ENCODE measurements at regions not wholly inside any gene's neighbourhood (a gene's known extent, or its start where the extent isn't known, plus 50 kb on each side); places are given as distances from the start of the nearest gene placed in this dataset.

DNA sequence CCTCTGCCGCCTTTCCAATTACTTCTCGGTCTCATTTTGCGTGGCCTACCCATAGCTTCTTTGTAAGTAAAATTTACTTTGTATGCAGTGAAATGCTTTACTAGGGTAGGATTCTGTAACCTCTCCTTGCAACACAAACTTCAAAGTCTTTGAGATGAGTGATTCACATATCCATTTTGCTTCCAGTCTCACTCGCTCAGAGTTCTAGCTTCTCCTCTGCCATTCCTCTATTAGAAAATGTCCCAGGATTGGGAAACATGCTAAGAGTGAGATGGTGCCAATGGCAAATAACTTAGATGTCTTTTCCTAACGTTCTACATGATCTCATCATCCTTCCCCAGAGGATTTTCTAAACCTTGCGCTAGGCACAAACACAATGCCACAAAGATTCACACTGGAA is 270.5 kb upstream of the SLC30A5 start:
- no peaks in the 10 kb centered on the region for H3K36me3 Mint-ChIP-seq (ENCODE audit: low read depth)
- H3K27me3 Mint-ChIP-seq = peaks cover 8% of the 10 kb centered on the region
- no peak overlapping the region for H3K27ac Mint-ChIP-seq
- DNase-seq = no peak
- no peaks in the 10 kb centered on the region for H3K9me3 Mint-ChIP-seq (ENCODE audit: low read depth)
- intact Hi-C loops (cut with DNase I, micrococcal nuclease) = no loop called here
- ChIA-PET CTCF (no interaction called here), POLR2A (no interaction called here)
- no peak for ATAC-seq
- H3K4me3 Mint-ChIP-seq = no peak overlapping the region
- no peaks in the 10 kb centered on the region for H3K4me1 Mint-ChIP-seq

- H3K9me3 Mint-ChIP-seq (ENCODE audit: low read depth) = no peaks in the 10 kb centered on the region
- H3K27ac Mint-ChIP-seq = no peak overlapping the region
- ATAC-seq (no peak), DNase-seq (no peak)
- intact Hi-C loops (cut with DNase I, micrococcal nuclease) = no loop called here
- H3K27me3 Mint-ChIP-seq = no peaks in the 10 kb centered on the region
- no peak overlapping the region for H3K4me3 Mint-ChIP-seq
- ChIA-PET POLR2A (no interaction called here), CTCF (no interaction called here)
- H3K36me3 Mint-ChIP-seq (ENCODE audit: low read depth) = no peaks in the 10 kb centered on the region
- H3K4me1 Mint-ChIP-seq = no peaks in the 10 kb centered on the region
Measured at GRCh38 chr5:68830377-68830898, 263.4 kb upstream of the SLC30A5 start.

DNA sequence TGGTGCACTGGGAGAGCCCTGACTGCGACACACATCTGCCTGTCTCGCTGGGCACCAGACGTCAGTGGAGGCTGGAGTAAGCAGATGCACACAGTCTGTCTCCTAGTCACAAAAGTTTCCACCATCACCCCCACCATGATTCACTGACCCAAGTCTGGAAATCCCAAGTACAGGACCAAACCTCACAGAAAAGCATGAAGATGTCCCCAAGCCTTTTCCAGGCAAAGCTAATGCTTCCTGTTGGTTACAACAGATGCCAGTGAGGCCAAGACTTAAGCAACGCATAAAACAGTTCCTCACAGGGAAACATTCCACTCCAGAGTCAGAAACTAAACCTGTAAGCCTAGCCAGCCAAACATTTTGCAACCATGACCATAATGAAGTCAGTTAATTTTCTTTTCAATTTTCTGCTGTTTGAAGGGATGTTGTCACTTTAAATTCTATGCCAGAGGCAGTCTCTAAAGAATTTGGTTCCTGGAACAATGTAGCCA is 259.3 kb upstream of the SLC30A5 start:
- ChIA-PET POLR2A (no interaction called here), CTCF (no interaction called here)
- no peak for DNase-seq
- ATAC-seq = no peak
- no peak overlapping the region for H3K27ac Mint-ChIP-seq
- no peaks in the 10 kb centered on the region for H3K9me3 Mint-ChIP-seq (ENCODE audit: low read depth)
- no peaks in the 10 kb centered on the region for H3K36me3 Mint-ChIP-seq (ENCODE audit: low read depth)
- intact Hi-C loops (cut with DNase I, micrococcal nuclease) = no loop called here
- H3K27me3 Mint-ChIP-seq = no peaks in the 10 kb centered on the region
- H3K4me3 Mint-ChIP-seq = no peak overlapping the region
- no peaks in the 10 kb centered on the region for H3K4me1 Mint-ChIP-seq

DNA sequence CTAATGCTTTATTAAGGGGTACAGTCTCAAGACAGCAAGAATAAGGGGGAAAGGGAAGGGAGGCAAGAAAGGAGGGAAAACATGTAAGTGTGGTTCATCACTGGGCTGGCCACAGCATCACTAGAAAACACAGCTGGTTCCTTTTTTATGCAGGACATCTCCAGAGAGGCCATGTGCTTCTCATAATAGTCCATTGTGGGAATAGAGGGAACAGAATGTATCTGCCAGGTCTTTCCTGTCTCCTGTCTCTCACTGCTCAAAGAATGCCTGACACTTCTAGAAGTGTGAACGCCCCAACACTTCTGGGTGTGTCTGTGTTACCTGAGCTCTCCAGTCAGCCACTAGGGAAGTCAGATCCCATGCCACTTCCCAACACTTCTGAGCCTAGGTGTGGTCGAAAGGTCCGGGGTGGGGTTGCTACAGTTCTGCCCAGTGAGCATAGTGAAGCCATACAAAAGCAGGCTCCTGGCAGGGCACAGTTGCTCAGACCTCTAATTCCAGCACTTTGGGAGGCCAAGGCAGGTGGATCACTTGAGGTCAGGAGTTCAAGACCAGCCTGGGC is 255.6 kb upstream of the SLC30A5 start:
- Mint-ChIP-seq H3K9me3 (ENCODE audit: low read depth) (no peaks in the 10 kb centered on the region), H3K4me3 (no peak overlapping the region), H3K27ac (no peak overlapping the region), H3K27me3 (no peaks in the 10 kb centered on the region), H3K36me3 (ENCODE audit: low read depth) (no peaks in the 10 kb centered on the region), H3K4me1 (no peaks in the 10 kb centered on the region)
- no peak for DNase-seq
- intact Hi-C loops (cut with DNase I, micrococcal nuclease) = no loop called here
- ChIA-PET CTCF (interaction anchor here (0.6 kb wide), 2 partner anchors 187 to 471 kb away, joined by 3 read pairs; no protein-coding TSS in a partner anchor), POLR2A (no interaction called here)
- no peak for ATAC-seq

DNA sequence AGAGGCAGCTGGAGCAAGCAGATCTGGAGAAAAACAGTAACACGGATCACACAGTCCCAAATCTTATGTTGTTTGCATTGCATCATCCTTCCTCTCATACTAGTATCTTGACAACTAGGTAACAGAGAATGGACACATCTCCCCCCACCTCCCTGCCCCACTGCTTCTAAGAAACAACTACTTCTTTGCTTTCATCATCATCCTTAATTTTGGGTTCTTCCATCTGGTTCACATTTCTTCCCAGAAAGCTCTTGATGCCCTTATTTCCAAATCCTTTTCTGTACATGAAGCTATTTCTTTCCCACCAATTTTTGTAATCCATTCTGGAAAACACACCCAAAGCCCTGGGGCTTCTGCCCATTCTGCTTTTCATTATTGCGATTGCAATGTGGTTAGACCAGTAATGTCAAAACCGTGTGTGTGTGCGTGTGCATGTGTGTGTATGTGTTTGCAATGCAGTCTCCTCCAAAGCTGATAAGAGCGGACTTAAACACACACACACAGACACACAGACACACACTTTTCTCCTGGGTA is 254.7 kb upstream of the SLC30A5 start:
- DNase-seq (no peak), ATAC-seq (no peak)
- Mint-ChIP-seq H3K9me3 (ENCODE audit: low read depth) (no peaks in the 10 kb centered on the region), H3K36me3 (ENCODE audit: low read depth) (no peaks in the 10 kb centered on the region), H3K4me1 (no peaks in the 10 kb centered on the region), H3K27ac (no peak overlapping the region), H3K27me3 (no peaks in the 10 kb centered on the region), H3K4me3 (no peak overlapping the region)
- ChIA-PET CTCF (interaction anchor here (0.6 kb wide), 1 partner anchor 472 kb away, joined by 3 read pairs; no protein-coding TSS in a partner anchor), POLR2A (no interaction called here)
- intact Hi-C loops (cut with DNase I, micrococcal nuclease) = no loop called here

DNA sequence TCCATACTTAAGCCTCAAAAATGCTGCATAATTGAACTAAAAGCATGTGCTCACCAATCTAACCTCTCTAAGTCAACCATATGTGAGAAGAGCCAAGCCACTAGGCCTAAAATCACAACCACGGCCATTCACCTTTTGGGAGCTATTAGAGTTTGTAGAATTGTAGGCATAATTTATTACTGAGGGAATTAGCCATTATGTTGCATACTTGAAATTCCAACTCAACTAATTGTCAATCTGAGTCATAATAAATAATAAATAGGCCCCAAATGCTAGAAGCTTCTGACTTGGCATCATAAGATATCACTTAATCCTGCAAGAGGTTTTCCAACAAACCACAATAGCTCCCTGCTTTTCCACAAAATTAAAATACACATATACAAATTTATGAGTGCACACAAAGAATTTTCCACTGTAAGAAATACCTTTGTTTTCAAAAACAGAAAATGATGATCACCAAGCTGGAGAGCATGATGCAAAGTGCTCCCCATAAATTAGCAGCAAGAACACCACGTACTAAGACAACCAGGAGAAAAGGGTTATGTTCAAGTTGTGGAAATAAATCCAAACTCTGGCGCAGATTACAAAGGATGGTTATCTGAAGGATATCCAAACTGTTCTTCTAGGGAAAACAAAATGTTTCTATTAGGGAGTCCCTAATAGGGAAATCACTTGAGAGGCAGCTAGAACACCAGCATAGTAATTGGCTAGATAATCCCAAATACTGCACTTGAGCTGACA is 250.0 kb upstream of the SLC30A5 start:
- ATAC-seq (no peak), DNase-seq (no peak)
- H3K9me3 Mint-ChIP-seq (ENCODE audit: low read depth) = no peaks in the 10 kb centered on the region
- H3K4me1 Mint-ChIP-seq = no peaks in the 10 kb centered on the region
- no peaks in the 10 kb centered on the region for H3K36me3 Mint-ChIP-seq (ENCODE audit: low read depth)
- ChIA-PET CTCF (interaction anchor here (0.8 kb wide), 1 partner anchor 290 kb away, joined by 3 read pairs; no protein-coding TSS in a partner anchor), POLR2A (no interaction called here)
- no peak overlapping the region for H3K4me3 Mint-ChIP-seq
- no peaks in the 10 kb centered on the region for H3K27me3 Mint-ChIP-seq
- intact Hi-C loops (cut with DNase I, micrococcal nuclease) = no loop called here
- no peak overlapping the region for H3K27ac Mint-ChIP-seq

- no peak for ATAC-seq
- Mint-ChIP-seq H3K4me1 (no peaks in the 10 kb centered on the region), H3K4me3 (no peak overlapping the region), H3K36me3 (ENCODE audit: low read depth) (no peaks in the 10 kb centered on the region), H3K27ac (no peak overlapping the region), H3K27me3 (no peaks in the 10 kb centered on the region), H3K9me3 (ENCODE audit: low read depth) (no peaks in the 10 kb centered on the region)
- ChIA-PET POLR2A (no interaction called here), CTCF (no interaction called here)
- DNase-seq = no peak
- intact Hi-C loops (cut with DNase I, micrococcal nuclease) = no loop called here
Measured at GRCh38 chr5:68845131-68845530, 248.7 kb upstream of the SLC30A5 start.

GRCh38 chr5:68846828-68847227 is 247.0 kb upstream of the SLC30A5 start:
- H3K9me3 Mint-ChIP-seq (ENCODE audit: low read depth) = peaks cover 4% of the 10 kb centered on the region
- intact Hi-C loops (cut with DNase I, micrococcal nuclease) = no loop called here
- ChIA-PET CTCF (no interaction called here), POLR2A (no interaction called here)
- DNase-seq = no peak
- H3K27ac Mint-ChIP-seq = no peak overlapping the region
- H3K36me3 Mint-ChIP-seq (ENCODE audit: low read depth) = no peaks in the 10 kb centered on the region
- H3K4me1 Mint-ChIP-seq = no peaks in the 10 kb centered on the region
- no peak overlapping the region for H3K4me3 Mint-ChIP-seq
- ATAC-seq = no peak
- no peaks in the 10 kb centered on the region for H3K27me3 Mint-ChIP-seq

DNA sequence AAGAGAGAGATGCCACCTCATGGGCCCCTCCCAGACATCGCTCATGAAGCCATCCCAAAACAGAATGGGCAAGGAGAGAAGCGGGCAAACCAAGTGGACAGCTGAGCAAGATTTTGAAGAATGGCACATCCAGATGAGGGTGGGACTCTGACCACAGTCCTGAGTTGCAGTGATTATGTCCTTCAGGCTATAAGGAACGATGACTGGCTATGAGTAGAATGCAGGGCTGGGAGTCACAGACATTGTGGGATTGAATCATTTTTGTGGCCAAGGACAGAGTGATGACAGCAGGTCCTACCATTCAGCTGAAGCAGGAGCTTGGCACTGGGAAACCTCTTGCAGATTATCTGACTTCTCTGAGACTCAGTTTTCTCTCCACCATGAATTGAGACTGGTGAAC is 245.7 kb upstream of the SLC30A5 start:
- intact Hi-C loops (cut with DNase I, micrococcal nuclease) = no loop called here
- no peaks in the 10 kb centered on the region for H3K27me3 Mint-ChIP-seq

GRCh38 chr5:68849103-68849502 is 244.7 kb upstream of the SLC30A5 start:
- Mint-ChIP-seq H3K36me3 (ENCODE audit: low read depth) (no peaks in the 10 kb centered on the region), H3K4me3 (no peak overlapping the region), H3K27ac (no peak overlapping the region), H3K9me3 (ENCODE audit: low read depth) (peaks cover 4% of the 10 kb centered on the region), H3K4me1 (no peaks in the 10 kb centered on the region), H3K27me3 (no peaks in the 10 kb centered on the region)
- ChIA-PET CTCF (no interaction called here), POLR2A (no interaction called here)
- DNase-seq (no peak), ATAC-seq (no peak)
- intact Hi-C loops (cut with DNase I, micrococcal nuclease) = no loop called here

More for the DNA sequence above, 245.7 kb upstream of the SLC30A5 start:
- POLR2A ChIA-PET = no interaction called here
- peaks cover 4% of the 10 kb centered on the region for H3K9me3 Mint-ChIP-seq (ENCODE audit: low read depth)
- H3K4me3 Mint-ChIP-seq = no peak overlapping the region
- no peaks in the 10 kb centered on the region for H3K36me3 Mint-ChIP-seq (ENCODE audit: low read depth)
- no peaks in the 10 kb centered on the region for H3K4me1 Mint-ChIP-seq
- ATAC-seq = no peak
- H3K27ac Mint-ChIP-seq = no peak overlapping the region
- CTCF ChIA-PET = no interaction called here
- DNase-seq = no peak

GRCh38 chr5:68849906-68850305 is 243.9 kb upstream of the SLC30A5 start:
- Mint-ChIP-seq H3K9me3 (ENCODE audit: low read depth) (peaks cover 4% of the 10 kb centered on the region), H3K27ac (no peak overlapping the region), H3K27me3 (no peaks in the 10 kb centered on the region), H3K4me3 (no peak overlapping the region), H3K4me1 (no peaks in the 10 kb centered on the region), H3K36me3 (ENCODE audit: low read depth) (no peaks in the 10 kb centered on the region)
- POLR2A ChIA-PET = no interaction called here
- intact Hi-C loops (cut with DNase I, micrococcal nuclease) = no loop called here
- CTCF ChIA-PET = no interaction called here
- DNase-seq (no peak), ATAC-seq (no peak)

GRCh38 chr5:68861099-68861498 is 232.7 kb upstream of the SLC30A5 start:
- no peak for ATAC-seq
- POLR2A ChIA-PET = no interaction called here
- Mint-ChIP-seq H3K27me3 (peaks cover 5% of the 10 kb centered on the region), H3K36me3 (ENCODE audit: low read depth) (no peaks in the 10 kb centered on the region), H3K4me1 (no peaks in the 10 kb centered on the region), H3K9me3 (ENCODE audit: low read depth) (peaks cover 11% of the 10 kb centered on the region), H3K27ac (no peak overlapping the region), H3K4me3 (no peak overlapping the region)
- CTCF ChIA-PET = no interaction called here
- DNase-seq = no peak
- intact Hi-C loops (cut with DNase I, micrococcal nuclease) = no loop called here
